ENCODE measurements at regions not wholly inside any gene's neighbourhood (a gene's known extent, or its start where the extent isn't known, plus 50 kb on each side); places are given as distances from the start of the nearest gene placed in this dataset.

- TF ChIP-seq CTCF (CRISPR knock-in tag; IDR thresholded peaks at IDR 0.05), result no peak
- TF ChIP-seq PAXIP1 (CRISPR knock-in tag; conservative IDR thresholded peaks at IDR 0.05), result no peak
These were observed 280.0 kb downstream of the GAS1 start for GRCh38 chr9:86667307-86667706.

Measured in HepG2 (cell line).